CD4-positive, alpha-beta T cell (primary cell): ENCODE measurements at regions not wholly inside any gene's neighbourhood (a gene's known extent, or its start where the extent isn't known, plus 50 kb on each side); places are given as distances from the start of the nearest gene placed in this dataset.

ENCODE experiments used
- ATAC-seq: fragments of 200-7000 bp; cut with Tn5 transposase; one replicate; pipeline ENCODE4 v1.10.0; 2022; ENCODE audit warnings: mild to moderate bottlenecking; ENCODE audit not compliant: poor library complexity
- CTCF ChIA-PET: fragments of 350-600 bp; sonication (Branson Sonifier 250); formaldehyde crosslinking; loops from one replicate; lab custom pipeline; 2021; ENCODE audit warnings: antibody characterized with exemption, inconsistent platforms; lab: Charles Lee
- POLR2A ChIA-PET: fragments of 350-600 bp; sonication (Branson Sonifier 250); formaldehyde crosslinking; loops from one replicate; lab custom pipeline; 2021; ENCODE audit warnings: antibody characterized with exemption, inconsistent platforms; lab: Charles Lee
- DNase-seq, 14 experiments: peaks; one replicate each; pipeline ENCODE4 v3.0.0-alpha.2; 2013 to 2020; ENCODE audit warnings: mixed read lengths in 2 of 14
- H3K27ac ChIP-seq, 2 donors: one replicate each; pipeline versions ENCODE4 v1.5.1 to v1.7.0; 2013; ENCODE audit warnings: low read length in 2 of 2, low read depth in 1 of 2, mild to moderate bottlenecking in 1 of 2
- H3K27me3 ChIP-seq, 2 experiments: 1 replicate in 1 of 2; 2 replicates in 1 of 2; pipeline versions ENCODE4 v1.6.1 to v1.7.0; 2013; ENCODE audit warnings: low read length in 2 of 2, control low read depth in 1 of 2, mild to moderate bottlenecking in 1 of 2, moderate library complexity in 1 of 2; ENCODE audit not compliant: insufficient read depth in 2 of 2, control insufficient read depth in 1 of 2
- H3K36me3 ChIP-seq: one replicate; pipeline ENCODE4 v1.6.1; 2013; ENCODE audit warnings: low read length, control low read depth; ENCODE audit not compliant: insufficient read depth
- H3K4me1 ChIP-seq: one replicate; pipeline ENCODE4 v1.6.1; 2013; ENCODE audit warnings: low read length, control low read depth; ENCODE audit not compliant: insufficient read depth
- H3K4me3 ChIP-seq: one replicate; pipeline ENCODE4 v1.5.1; 2013; ENCODE audit warnings: mild to moderate bottlenecking, low read length, moderate library complexity
- H3K9me3 ChIP-seq, 2 experiments: 1 replicate in 1 of 2; 2 replicates in 1 of 2; pipeline versions ENCODE4 v1.6.1 to v1.7.0; 2013; ENCODE audit warnings: low read length in 2 of 2, mild to moderate bottlenecking in 2 of 2, control low read depth in 1 of 2, moderate library complexity in 1 of 2; ENCODE audit not compliant: control insufficient read depth in 1 of 2, insufficient read depth in 1 of 2
- H3K27ac Mint-ChIP-seq: one replicate; pipeline ENCODE4 v1.8.0; 2020; ENCODE audit warnings: mixed read lengths
- H3K27me3 Mint-ChIP-seq: one replicate; pipeline ENCODE4 v1.8.0; 2021; ENCODE audit warnings: mixed read lengths
- H3K36me3 Mint-ChIP-seq: one replicate; pipeline ENCODE4 v1.8.0; 2021; ENCODE audit warnings: low read depth, mixed read lengths
- H3K4me1 Mint-ChIP-seq: one replicate; pipeline ENCODE4 v1.8.0; 2021; ENCODE audit warnings: low read depth, mixed read lengths
- H3K4me3 Mint-ChIP-seq: one replicate; pipeline ENCODE4 v1.8.0; 2020; ENCODE audit warnings: mild to moderate bottlenecking, mixed read lengths
- H3K9me3 Mint-ChIP-seq: one replicate; pipeline ENCODE4 v1.8.0; 2020; ENCODE audit warnings: mixed read lengths
- CTCF ChIP-seq: fragments of 200-600 bp; IDR thresholded peaks from one replicate; pipeline ENCODE4 v1.8.0; 2022; ENCODE audit warnings: antibody characterized with exemption, mild to moderate bottlenecking
- intact Hi-C, 2 experiments: fragments of 100-400 bp; cut with DNase I in 1 of 2; cut with micrococcal nuclease in 1 of 2; formaldehyde crosslinking; loops; one replicate each; pipeline versions ENCODE4 v1.15.1 to v1.9.0; 2023 to 2025; cut with DNase I, micrococcal nuclease

GRCh38 chr5:82408033-82408432 is 129.9 kb upstream of the RPS23 start:
- CTCF ChIA-PET, result interaction anchor here (1.2 kb wide), 1 partner anchor 19 kb away, joined by 3 read pairs; no protein-coding TSS in a partner anchor

GRCh38 chr5:82406205-82406773 is 128.1 kb upstream of the RPS23 start:
- intact Hi-C loops, result no loop called here
- Histone ChIP-seq H3K4me1 (no peaks in the 10 kb centered on the region), H3K36me3 (no peaks in the 10 kb centered on the region), H3K27ac (no peak overlapping the region), H3K9me3 (peaks cover 0 to 8% of the 10 kb centered on the region in 2 experiments), H3K27me3 (no peaks in the 10 kb centered on the region), H3K4me3 (no peak overlapping the region)
- Mint-ChIP-seq H3K9me3 (peaks cover 4% of the 10 kb centered on the region), H3K27ac (no peak overlapping the region), H3K27me3 (no peaks in the 10 kb centered on the region), H3K4me1 (no peaks in the 10 kb centered on the region), H3K36me3 (no peaks in the 10 kb centered on the region), H3K4me3 (no peak overlapping the region)
- CTCF ChIA-PET, result no interaction called here
- no peak for ATAC-seq
- POLR2A ChIA-PET, result no interaction called here
- TF ChIP-seq CTCF, result no peak
- DNase-seq, result no peak

More at GRCh38 chr5:82408033-82408432, 129.9 kb upstream of the RPS23 start:
- H3K27me3 ChIP-seq, result no peaks in the 10 kb centered on the region
- TF ChIP-seq CTCF, result no peak
- ATAC-seq (no peak), DNase-seq (no peak)
- H3K27me3 Mint-ChIP-seq, result no peaks in the 10 kb centered on the region
- no peak overlapping the region for H3K4me3 ChIP-seq
- intact Hi-C loops, result no loop called here
- POLR2A ChIA-PET, result interaction anchor here (1.0 kb wide), 1 partner anchor 11 kb away, joined by 3 read pairs; no protein-coding TSS in a partner anchor
- H3K4me1 Mint-ChIP-seq, result no peaks in the 10 kb centered on the region
- peaks cover 0 to 8% of the 10 kb centered on the region in 2 experiments for H3K9me3 ChIP-seq
- no peaks in the 10 kb centered on the region for H3K36me3 Mint-ChIP-seq
- no peak overlapping the region for H3K27ac ChIP-seq
- H3K9me3 Mint-ChIP-seq, result peaks cover 4% of the 10 kb centered on the region
- H3K4me3 Mint-ChIP-seq, result no peak overlapping the region
- no peak overlapping the region for H3K27ac Mint-ChIP-seq
- H3K36me3 ChIP-seq, result no peaks in the 10 kb centered on the region
- H3K4me1 ChIP-seq, result no peaks in the 10 kb centered on the region

GRCh38 chr5:82405618-82406204 is 127.6 kb upstream of the RPS23 start:
- no peaks in the 10 kb centered on the region for H3K27me3 Mint-ChIP-seq
- no peaks in the 10 kb centered on the region for H3K27me3 ChIP-seq

More at GRCh38 chr5:82405618-82406204, 127.6 kb upstream of the RPS23 start:
- CTCF ChIA-PET, result no interaction called here
- H3K27ac ChIP-seq, result no peak overlapping the region
- no peaks in the 10 kb centered on the region for H3K4me1 Mint-ChIP-seq
- H3K4me3 Mint-ChIP-seq, result no peak overlapping the region
- no peaks in the 10 kb centered on the region for H3K36me3 ChIP-seq
- POLR2A ChIA-PET, result no interaction called here
- no peak for TF ChIP-seq CTCF
- peaks cover 0 to 8% of the 10 kb centered on the region in 2 experiments for H3K9me3 ChIP-seq
- no peak overlapping the region for H3K27ac Mint-ChIP-seq
- H3K4me3 ChIP-seq, result no peak overlapping the region
- intact Hi-C loops, result no loop called here
- DNase-seq, result no peak
- no peaks in the 10 kb centered on the region for H3K4me1 ChIP-seq
- H3K36me3 Mint-ChIP-seq, result no peaks in the 10 kb centered on the region
- ATAC-seq, result no peak
- H3K9me3 Mint-ChIP-seq, result peaks cover 4% of the 10 kb centered on the region
